Stimulated activated CD4-positive, alpha-beta T cell treated with anti-CD3 and anti-CD28 coated beads, Interleukin-15, amount 100 ng/mL, for 24 hours (primary cell): ENCODE measurements at regions not wholly inside any gene's neighbourhood (a gene's known extent, or its start where the extent isn't known, plus 50 kb on each side); places are given as distances from the start of the nearest gene placed in this dataset.

Source experiments
- DNase-seq: peaks from one replicate; pipeline ENCODE4 v3.0.0-alpha.2; 2020

DNA sequence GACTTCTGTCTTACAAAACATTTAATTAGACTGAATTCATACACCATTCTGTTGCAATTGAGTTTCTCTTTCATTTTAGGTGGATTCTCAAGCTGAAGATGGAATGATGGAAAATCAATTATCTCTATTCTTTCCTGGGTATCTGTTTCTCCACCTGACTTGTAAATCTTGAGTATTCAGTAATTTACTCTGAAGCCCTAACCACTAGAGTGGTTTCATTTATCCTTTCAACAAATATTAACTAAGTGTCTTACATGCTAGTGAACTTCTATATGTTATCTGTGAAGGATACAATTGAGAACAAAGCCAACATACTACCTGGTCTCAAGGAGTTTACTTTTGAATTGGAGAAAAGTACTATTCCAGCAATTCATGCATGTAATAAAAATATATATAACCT is 94.1 kb upstream of the ZNF804A start:
- DNase-seq: no peak

DNA sequence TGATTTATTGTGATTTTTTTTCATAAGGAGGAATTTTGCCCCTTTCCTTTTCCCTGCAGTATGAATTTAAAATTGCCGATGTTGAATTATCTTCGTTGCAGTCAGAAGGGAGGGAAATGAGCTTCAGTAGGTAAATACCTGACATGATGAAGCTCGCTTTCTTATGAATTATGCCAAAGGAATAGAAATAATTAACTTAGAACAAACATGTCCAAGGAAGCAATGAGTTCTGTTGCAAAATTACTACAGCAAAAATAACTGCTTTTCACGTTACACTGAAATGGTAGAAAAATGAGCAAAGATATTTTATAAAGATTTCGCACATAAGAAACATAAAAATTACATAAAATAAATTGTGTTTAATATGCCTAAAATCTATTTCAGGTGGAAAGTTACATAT is 91.1 kb upstream of the ZNF804A start:
- DNase-seq: no peak

DNA sequence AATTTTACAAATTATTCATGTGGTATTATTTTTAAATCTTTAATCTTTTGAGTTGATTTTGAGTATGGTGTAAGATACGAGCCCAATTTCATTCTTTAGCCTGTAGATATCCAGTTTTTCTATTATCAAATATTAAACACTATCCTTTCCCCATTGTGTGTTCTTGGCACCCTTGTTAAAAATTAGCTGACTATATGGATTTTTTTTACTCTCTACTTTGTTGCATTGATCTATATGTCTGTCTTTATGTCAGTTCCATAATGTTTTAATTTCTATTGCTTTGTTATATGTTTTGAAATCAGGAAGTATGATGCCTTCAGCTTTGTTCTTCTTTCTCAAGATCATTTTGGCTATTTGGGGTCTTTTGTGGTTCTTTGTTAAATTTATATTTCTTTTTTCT is 80.9 kb upstream of the ZNF804A start:
- no peak for DNase-seq

DNA sequence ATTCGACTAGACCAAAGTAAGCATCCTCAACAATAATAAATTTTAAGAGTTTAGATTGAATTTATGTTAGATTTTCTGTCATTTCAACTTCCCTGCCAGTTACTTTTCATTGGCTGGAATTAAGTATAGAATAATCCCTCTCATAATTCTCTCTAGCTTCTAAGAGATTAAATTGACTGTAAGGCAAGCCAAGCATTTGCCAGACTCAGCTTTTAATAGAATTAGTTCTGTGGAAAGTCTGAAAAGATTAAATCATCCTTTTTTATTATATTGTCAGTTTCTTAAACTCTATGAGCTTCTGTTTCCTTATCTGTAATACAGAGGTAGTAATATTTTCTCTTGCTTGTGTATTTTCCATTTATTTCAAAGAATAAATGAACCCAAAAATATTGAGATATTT is 77.9 kb upstream of the ZNF804A start:
- no peak for DNase-seq

DNA sequence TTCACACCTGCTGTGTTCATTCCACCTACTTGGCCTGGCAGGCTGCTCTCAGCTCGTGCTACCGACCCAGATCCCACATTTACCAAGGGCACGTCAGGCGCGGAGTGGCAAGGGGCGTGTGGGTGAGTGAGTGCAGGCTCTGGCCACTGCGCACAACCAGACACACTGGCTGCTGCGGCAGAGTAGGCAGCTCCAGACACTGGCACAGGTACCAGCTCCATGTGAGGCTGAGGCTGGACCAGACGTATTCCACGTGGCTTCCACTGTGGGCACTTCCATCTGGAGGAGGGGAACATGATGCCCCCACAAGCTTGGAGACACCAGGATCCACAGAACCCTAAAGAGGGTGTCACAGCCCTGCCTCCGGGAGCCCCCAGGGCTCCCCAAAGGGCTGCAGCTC is 74.6 kb upstream of the ZNF804A start:
- DNase-seq: no peak

DNA sequence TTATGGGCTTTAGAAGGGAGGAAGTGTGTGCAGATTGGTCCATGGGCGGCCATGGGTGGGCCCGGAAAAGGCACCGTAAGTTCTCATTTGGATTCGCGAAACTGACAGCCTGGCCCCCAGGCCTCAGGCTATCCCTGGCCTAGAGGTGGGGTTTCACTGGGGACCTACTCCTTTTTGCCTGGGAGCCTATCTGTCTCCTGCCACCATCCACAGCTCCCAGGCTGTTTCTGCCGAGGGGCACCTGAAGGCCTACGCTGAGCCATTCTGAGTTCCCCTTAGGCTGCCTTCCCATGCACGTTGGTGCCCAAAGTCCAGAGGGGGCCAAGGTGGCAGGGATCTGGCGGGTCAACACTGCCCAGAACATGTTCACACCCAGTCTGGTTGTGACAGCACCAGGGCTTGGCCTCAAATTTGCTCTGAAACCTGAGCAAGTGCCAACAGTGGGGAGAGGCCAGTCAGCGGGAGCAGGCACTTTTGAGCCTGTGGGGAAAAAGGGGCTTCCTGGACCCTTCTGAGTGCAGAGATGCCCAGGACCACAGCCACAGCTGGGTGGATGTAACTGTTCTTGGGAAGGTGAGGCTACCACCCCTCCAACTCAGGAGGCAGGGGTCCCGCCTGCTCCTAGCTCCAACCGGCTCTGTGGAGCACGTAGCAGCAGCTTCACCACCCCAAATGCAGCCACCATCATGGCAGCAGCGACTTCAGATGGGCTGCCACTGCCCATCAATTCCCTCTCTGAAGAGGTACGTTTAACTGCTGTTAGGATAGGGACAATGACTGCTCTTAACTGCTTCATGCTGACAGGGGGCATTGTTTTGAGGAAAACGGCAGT is 73.6 kb upstream of the ZNF804A start:
- DNase-seq: no peak

DNA sequence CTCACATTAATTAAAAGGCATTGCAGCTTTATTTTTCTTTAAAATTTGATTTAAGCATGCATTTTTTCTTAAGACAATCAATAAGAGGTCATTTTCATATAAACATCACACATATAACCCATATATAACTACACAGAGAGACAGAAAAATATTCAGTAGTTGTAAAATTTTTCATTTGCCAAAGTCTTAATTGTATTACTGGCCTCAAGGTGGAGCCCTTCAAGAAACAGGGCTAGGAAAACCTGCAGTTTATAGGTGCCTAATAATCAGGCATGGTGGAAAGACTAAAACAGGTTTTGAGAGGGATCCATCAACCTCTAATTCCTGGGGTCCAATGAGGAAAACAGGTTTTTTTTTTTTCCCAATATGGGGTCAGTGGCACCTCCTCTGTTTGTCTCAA is 71.3 kb upstream of the ZNF804A start:
- no peak for DNase-seq

DNA sequence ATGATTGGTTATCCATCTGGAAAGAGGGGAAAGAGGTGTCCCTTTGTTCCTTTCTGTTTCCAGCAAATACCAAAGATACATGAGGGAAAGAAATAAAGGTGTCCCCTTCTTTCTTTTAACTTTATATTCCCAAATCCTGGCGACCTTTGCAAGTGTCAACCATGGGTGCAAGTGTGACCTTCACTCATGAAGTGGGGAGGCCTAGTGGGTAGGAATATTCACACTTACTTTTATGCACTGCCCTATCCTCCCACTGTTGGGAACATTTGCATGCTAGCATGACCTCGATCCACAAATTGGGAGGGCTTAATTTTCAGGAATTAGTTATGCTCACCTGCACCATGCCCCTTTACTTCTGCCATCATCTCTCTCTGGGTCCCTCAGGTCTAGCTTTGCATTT is 70.2 kb upstream of the ZNF804A start:
- DNase-seq: no peak

DNA sequence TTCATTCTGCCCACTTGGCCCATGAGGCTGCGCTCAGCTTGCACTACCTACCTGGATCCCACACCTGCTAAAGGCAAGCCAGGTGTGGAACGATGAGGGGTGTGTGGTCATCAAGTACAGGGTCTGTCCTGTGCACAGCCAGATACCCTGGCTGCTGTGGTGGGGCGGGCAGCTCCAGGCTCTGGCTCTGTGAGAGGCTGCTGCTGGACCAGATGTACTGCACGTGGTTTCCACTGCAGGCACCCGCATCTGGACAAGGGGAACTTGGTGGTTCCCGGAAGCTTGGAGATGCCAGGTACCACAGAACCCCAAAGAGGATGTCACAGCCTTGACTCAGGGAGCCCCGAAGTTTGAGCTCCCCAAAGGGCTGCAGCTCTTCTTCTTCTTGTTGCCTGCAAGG is 68.1 kb upstream of the ZNF804A start:
- DNase-seq: no peak

DNA sequence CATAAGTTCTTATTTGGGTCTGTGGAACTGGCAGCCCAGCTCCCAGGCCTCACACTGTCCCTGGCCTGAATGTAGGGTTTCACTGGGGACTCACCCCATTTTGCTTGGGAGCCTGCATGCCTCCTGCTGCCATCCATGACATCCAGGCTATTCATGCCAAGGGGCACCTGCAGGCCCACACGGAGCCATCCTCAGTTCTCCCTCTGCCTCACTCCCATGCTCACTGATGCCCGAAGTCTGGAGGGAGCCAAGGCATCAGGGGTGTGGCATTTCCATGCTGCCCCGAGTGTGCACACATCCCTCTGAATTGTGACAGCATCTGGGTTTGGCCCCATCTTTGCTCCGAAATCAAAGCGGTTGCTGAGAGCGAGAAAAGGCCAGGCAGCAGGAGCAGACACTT is 67.4 kb upstream of the ZNF804A start:
- no peak for DNase-seq

DNA sequence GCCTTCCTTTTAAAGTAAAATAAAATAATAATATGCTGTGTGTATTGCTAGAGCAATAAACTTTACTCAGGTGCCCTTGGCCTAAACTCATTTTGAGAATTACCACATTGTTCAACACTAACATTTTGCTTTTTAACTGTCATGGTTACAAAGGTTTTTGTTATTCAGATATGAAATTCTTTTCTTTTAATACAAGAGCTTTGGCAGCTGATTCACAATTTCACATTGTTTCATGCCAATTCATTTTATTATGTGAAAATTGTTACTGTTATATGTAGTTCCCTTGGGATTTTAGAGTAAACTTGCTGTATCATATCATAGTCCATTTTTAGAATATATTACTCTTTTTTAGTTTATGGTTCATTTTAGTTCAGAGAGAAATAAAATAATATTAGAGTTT is 65.8 kb upstream of the ZNF804A start:
- DNase-seq: no peak

DNA sequence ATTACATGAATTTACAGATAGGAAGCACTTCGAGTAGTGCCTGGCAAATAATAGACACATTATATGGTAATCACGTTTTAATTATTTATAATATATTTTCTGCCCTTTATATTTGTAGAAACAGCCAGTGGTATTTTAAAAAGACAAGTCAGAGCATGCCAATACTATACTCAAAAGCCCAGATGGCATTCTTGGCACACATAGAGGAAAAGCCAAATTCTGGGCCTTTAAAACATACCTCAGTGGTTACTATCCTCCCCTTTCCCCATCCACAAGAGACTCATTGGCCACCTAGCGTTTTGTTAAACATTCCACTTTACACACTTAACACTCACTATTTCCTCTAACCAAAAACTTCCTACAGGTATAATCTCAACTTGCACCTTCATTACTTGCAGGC is 63.3 kb upstream of the ZNF804A start:
- DNase-seq: no peak

DNA sequence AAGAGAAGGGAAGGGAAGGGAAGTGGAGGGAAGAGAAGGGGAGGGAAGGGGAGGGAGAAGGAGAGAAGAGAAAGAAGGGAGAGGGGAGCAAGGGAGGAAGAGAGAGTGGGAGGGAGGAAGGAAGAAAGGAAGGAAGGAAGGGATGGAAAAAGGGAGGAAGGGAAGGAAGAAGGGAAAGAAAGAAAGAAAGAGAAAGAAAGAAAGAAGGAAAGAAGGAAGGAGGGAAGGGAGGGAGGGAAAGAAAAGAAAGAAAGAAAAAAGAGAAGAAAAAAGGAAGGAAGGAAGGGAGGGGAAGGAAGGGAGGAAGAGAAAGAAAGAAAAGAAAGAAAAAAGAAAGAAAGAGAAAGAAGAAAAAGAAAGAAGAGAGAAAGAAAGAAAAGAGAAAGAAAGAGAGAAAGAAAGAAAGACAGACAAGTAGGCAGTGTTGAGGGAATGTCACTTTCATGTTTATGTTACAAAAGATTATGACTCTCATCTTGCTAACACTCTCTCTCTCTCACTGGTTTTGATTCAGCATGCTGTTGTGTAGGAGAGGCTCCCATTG is 58.0 kb upstream of the ZNF804A start:
- DNase-seq: no peak

DNA sequence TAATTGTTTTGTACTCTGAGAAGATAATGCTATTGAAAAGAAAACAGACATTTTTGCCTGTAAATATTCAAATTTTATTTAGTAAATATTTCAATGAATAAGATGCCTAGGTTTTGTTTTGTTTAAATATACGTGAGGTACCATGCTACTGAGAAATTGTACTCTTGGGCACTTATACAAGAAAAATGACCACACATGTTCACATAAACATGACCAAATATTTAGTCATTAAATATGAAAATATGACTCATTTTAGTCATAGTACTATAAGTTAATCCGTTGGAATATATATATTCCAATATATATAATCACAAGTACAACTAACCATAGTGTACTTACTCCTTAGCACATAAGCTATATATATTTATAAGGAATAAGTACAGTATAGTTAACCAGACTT is 56.7 kb upstream of the ZNF804A start:
- DNase-seq: no peak

DNA sequence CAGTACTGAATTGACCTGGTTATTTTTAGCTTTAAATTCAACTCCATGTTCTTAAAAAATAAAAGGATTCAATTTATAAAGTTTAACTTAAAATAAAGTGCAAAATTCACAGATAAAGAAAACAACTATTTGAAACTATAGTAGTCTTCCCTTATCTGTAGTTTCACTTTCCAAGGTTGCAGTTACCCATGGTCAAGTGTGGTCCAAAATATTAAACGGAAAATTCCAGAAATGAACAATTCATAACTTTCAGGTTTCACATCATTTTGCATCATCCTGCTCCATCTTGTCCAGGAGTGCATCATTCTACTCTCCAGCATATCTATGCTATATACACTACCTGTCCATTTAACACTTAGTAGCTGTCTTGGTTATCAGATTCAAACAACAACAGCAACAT is 54.5 kb upstream of the ZNF804A start:
- DNase-seq: no peak
